ENCODE measurements at regions not wholly inside any gene's neighbourhood (a gene's known extent, or its start where the extent isn't known, plus 50 kb on each side); places are given as distances from the start of the nearest gene placed in this dataset.

DNA sequence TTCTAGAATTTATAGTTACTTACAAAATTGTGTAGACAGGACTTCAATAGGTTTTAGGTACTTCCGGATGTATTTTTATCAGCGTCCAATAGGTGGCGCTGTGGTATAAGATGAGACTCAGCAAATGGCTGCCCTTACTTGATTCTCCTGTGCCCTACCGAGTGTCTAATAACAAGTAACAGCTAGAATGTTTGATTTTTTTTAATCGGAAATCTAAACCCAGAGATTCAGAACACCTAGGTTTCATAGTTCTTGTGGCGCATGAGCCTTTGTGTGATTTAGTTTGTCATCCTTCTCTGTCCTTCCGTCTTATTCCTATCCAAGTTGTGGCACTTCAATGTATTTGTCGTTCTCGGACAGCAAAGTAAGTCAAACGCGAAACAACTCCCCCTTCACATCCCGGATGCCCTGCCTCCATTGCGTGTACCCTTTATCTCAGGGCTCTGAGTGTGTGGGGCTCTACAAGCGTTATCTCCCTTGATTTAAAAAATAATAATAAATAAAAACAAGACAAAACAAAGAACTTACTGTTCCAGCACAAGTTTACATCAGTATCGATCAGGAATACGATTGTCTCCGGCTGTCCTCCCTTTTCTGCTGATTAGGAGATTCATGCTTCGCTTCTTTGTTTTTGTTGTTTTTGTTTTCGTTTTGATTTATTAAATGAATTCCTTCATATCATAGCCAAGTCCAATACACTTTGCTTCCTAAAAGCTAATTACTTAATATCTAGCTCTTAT, 50.7 kb upstream of the SLC30A5 start (continued):
- TF ChIP-seq, protein P1, sequence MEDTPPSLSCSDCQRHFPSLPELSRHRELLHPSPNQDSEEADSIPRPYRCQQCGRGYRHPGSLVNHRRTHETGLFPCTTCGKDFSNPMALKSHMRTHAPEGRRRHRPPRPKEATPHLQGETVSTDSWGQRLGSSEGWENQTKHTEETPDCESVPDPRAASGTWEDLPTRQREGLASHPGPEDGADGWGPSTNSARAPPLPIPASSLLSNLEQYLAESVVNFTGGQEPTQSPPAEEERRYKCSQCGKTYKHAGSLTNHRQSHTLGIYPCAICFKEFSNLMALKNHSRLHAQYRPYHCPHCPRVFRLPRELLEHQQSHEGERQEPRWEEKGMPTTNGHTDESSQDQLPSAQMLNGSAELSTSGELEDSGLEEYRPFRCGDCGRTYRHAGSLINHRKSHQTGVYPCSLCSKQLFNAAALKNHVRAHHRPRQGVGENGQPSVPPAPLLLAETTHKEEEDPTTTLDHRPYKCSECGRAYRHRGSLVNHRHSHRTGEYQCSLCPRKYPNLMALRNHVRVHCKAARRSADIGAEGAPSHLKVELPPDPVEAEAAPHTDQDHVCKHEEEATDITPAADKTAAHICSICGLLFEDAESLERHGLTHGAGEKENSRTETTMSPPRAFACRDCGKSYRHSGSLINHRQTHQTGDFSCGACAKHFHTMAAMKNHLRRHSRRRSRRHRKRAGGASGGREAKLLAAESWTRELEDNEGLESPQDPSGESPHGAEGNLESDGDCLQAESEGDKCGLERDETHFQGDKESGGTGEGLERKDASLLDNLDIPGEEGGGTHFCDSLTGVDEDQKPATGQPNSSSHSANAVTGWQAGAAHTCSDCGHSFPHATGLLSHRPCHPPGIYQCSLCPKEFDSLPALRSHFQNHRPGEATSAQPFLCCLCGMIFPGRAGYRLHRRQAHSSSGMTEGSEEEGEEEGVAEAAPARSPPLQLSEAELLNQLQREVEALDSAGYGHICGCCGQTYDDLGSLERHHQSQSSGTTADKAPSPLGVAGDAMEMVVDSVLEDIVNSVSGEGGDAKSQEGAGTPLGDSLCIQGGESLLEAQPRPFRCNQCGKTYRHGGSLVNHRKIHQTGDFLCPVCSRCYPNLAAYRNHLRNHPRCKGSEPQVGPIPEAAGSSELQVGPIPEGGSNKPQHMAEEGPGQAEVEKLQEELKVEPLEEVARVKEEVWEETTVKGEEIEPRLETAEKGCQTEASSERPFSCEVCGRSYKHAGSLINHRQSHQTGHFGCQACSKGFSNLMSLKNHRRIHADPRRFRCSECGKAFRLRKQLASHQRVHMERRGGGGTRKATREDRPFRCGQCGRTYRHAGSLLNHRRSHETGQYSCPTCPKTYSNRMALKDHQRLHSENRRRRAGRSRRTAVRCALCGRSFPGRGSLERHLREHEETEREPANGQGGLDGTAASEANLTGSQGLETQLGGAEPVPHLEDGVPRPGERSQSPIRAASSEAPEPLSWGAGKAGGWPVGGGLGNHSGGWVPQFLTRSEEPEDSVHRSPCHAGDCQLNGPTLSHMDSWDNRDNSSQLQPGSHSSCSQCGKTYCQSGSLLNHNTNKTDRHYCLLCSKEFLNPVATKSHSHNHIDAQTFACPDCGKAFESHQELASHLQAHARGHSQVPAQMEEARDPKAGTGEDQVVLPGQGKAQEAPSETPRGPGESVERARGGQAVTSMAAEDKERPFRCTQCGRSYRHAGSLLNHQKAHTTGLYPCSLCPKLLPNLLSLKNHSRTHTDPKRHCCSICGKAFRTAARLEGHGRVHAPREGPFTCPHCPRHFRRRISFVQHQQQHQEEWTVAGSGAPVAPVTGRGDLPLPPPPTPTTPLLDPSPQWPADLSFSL (CRISPR knock-in tag; IDR thresholded peaks at IDR 0.05): no peak
- TF ChIP-seq ZNF557 (CRISPR knock-in tag; IDR thresholded peaks at IDR 0.05) (no peak), ZNF121 (CRISPR knock-in tag; IDR thresholded peaks at IDR 0.05) (no peak)
- TF ChIP-seq, protein P2, sequence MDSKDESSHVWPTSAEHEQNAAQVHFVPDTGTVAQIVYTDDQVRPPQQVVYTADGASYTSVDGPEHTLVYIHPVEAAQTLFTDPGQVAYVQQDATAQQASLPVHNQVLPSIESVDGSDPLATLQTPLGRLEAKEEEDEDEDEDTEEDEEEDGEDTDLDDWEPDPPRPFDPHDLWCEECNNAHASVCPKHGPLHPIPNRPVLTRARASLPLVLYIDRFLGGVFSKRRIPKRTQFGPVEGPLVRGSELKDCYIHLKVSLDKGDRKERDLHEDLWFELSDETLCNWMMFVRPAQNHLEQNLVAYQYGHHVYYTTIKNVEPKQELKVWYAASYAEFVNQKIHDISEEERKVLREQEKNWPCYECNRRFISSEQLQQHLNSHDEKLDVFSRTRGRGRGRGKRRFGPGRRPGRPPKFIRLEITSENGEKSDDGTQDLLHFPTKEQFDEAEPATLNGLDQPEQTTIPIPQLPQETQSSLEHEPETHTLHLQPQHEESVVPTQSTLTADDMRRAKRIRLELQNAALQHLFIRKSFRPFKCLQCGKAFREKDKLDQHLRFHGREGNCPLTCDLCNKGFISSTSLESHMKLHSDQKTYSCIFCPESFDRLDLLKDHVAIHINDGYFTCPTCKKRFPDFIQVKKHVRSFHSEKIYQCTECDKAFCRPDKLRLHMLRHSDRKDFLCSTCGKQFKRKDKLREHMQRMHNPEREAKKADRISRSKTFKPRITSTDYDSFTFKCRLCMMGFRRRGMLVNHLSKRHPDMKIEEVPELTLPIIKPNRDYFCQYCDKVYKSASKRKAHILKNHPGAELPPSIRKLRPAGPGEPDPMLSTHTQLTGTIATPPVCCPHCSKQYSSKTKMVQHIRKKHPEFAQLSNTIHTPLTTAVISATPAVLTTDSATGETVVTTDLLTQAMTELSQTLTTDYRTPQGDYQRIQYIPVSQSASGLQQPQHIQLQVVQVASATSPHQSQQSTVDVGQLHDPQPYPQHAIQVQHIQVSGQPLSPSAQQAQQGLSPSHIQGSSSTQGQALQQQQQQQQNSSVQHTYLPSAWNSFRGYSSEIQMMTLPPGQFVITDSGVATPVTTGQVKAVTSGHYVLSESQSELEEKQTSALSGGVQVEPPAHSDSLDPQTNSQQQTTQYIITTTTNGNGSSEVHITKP (CRISPR knock-in tag; IDR thresholded peaks at IDR 0.05; ENCODE audit: low read depth): no peak
- TF ChIP-seq, protein P3, sequence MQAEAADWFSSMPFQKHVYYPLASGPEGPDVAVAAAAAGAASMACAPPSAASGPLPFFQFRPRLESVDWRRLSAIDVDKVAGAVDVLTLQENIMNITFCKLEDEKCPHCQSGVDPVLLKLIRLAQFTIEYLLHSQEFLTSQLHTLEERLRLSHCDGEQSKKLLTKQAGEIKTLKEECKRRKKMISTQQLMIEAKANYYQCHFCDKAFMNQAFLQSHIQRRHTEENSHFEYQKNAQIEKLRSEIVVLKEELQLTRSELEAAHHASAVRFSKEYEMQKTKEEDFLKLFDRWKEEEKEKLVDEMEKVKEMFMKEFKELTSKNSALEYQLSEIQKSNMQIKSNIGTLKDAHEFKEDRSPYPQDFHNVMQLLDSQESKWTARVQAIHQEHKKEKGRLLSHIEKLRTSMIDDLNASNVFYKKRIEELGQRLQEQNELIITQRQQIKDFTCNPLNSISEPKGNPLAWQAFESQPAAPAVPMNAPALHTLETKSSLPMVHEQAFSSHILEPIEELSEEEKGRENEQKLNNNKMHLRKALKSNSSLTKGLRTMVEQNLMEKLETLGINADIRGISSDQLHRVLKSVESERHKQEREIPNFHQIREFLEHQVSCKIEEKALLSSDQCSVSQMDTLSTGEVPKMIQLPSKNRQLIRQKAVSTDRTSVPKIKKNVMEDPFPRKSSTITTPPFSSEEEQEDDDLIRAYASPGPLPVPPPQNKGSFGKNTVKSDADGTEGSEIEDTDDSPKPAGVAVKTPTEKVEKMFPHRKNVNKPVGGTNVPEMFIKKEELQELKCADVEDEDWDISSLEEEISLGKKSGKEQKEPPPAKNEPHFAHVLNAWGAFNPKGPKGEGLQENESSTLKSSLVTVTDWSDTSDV (CRISPR knock-in tag; IDR thresholded peaks at IDR 0.05): no peak
- TF ChIP-seq, protein P4, sequence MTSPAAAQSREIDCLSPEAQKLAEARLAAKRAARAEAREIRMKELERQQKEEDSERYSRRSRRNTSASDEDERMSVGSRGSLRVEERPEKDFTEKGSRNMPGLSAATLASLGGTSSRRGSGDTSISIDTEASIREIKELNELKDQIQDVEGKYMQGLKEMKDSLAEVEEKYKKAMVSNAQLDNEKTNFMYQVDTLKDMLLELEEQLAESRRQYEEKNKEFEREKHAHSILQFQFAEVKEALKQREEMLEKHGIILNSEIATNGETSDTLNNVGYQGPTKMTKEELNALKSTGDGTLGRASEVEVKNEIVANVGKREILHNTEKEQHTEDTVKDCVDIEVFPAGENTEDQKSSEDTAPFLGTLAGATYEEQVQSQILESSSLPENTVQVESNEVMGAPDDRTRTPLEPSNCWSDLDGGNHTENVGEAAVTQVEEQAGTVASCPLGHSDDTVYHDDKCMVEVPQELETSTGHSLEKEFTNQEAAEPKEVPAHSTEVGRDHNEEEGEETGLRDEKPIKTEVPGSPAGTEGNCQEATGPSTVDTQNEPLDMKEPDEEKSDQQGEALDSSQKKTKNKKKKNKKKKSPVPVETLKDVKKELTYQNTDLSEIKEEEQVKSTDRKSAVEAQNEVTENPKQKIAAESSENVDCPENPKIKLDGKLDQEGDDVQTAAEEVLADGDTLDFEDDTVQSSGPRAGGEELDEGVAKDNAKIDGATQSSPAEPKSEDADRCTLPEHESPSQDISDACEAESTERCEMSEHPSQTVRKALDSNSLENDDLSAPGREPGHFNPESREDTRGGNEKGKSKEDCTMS (CRISPR knock-in tag; conservative IDR thresholded peaks at IDR 0.05): no peak
- TF ChIP-seq, protein P5, sequence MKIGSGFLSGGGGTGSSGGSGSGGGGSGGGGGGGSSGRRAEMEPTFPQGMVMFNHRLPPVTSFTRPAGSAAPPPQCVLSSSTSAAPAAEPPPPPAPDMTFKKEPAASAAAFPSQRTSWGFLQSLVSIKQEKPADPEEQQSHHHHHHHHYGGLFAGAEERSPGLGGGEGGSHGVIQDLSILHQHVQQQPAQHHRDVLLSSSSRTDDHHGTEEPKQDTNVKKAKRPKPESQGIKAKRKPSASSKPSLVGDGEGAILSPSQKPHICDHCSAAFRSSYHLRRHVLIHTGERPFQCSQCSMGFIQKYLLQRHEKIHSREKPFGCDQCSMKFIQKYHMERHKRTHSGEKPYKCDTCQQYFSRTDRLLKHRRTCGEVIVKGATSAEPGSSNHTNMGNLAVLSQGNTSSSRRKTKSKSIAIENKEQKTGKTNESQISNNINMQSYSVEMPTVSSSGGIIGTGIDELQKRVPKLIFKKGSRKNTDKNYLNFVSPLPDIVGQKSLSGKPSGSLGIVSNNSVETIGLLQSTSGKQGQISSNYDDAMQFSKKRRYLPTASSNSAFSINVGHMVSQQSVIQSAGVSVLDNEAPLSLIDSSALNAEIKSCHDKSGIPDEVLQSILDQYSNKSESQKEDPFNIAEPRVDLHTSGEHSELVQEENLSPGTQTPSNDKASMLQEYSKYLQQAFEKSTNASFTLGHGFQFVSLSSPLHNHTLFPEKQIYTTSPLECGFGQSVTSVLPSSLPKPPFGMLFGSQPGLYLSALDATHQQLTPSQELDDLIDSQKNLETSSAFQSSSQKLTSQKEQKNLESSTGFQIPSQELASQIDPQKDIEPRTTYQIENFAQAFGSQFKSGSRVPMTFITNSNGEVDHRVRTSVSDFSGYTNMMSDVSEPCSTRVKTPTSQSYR (CRISPR knock-in tag; IDR thresholded peaks at IDR 0.05; ENCODE audit: borderline replicate concordance): no peak

Data from HepG2 (cell line).